ENCODE measurements at regions not wholly inside any gene's neighbourhood (a gene's known extent, or its start where the extent isn't known, plus 50 kb on each side); places are given as distances from the start of the nearest gene placed in this dataset.

DNA sequence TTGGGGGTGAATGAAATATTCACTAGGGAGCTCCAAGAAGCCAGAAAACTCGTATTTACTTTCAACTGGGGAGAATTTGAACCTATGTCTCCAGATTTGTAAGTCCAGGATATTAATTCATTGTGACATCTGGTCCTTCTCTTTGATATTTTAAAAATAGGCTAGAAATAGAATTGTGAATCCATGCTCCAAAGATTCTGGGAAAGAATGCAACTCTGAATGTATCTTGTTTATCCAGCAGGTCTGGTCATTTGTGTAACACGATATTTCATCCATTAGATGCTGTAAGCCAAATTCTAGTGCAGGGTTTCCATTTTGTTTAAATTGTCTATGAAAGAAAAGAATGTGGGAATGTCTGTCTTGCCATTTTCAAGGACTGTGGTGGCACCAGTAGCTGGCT, 334.7 kb downstream of the BMP4 start:
- TF ChIP-seq CTCF (IDR thresholded peaks at IDR 0.05; ENCODE audit: low read length) (no peak), EZH2 (IDR thresholded peaks at IDR 0.05; ENCODE audit: borderline replicate concordance, low read length) (no peak)
